ENCODE measurements at regions not wholly inside any gene's neighbourhood (a gene's known extent, or its start where the extent isn't known, plus 50 kb on each side); places are given as distances from the start of the nearest gene placed in this dataset.

GRCh38 chr18:73218293-73218692 lies 350.5 kb upstream of the NETO1 start:
- TF ChIP-seq POLR2A (IDR thresholded peaks at IDR 0.05): no peak
- no peak for TF ChIP-seq CTCF (IDR thresholded peaks at IDR 0.05)
